ENCODE measurements at regions not wholly inside any gene's neighbourhood (a gene's known extent, or its start where the extent isn't known, plus 50 kb on each side); places are given as distances from the start of the nearest gene placed in this dataset.

- TF ChIP-seq CTCF (IDR thresholded peaks at IDR 0.05) = no peak
- TF ChIP-seq POLR2A (IDR thresholded peaks at IDR 0.05) = no peak
Measured at GRCh38 chr6:141963543-141964295, 169.0 kb upstream of the GJE1 start.

Measured in heart left ventricle (tissue), 13 donors.